H1 (cell line): ENCODE measurements at regions not wholly inside any gene's neighbourhood (a gene's known extent, or its start where the extent isn't known, plus 50 kb on each side); places are given as distances from the start of the nearest gene placed in this dataset.

Experiments
- CHD7 ChIP-seq: fragments of 300-600 bp; sonication (generic); IDR thresholded peaks from 2 replicates; pipeline ENCODE4 v1.7.1; 2012; ENCODE audit warnings: low read length, moderate library complexity, mild to moderate bottlenecking, inconsistent platforms; ENCODE audit not compliant: insufficient replicate concordance

DNA sequence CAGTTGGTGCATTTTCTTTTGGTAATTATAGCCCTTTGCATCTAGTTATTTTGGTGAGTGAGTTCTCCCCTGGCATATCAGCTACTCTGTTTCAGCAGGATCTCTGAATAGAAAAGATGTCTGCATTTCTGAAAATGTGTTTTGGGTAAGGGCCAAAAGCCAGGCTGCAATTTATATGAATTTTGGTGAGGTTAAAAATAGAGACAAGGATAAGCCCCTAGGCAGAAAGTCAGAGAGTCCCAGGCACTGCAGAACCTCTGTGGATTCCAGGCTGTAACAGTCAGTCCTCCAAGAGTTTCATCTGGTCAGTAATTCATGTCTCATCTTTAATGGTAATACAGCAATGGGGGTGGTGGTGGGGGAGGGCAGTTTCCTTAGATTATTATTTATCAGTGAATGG is 53.0 kb downstream of the HDGFL1 start (continued):
- no peak for TF ChIP-seq CHD7
